DMS79 treated with DMSO at 0.1 percent for 48 hours (cell line): ENCODE measurements at regions not wholly inside any gene's neighbourhood (a gene's known extent, or its start where the extent isn't known, plus 50 kb on each side); places are given as distances from the start of the nearest gene placed in this dataset.

Source experiments
- DNase-seq: peaks from one replicate; lab custom pipeline; 2025; lab: John Stamatoyannopoulos, UW

- DNase-seq: no peak
Observed at GRCh38 chr7:91632234-91632940, 248.1 kb downstream of the MTERF1 start.

DNA sequence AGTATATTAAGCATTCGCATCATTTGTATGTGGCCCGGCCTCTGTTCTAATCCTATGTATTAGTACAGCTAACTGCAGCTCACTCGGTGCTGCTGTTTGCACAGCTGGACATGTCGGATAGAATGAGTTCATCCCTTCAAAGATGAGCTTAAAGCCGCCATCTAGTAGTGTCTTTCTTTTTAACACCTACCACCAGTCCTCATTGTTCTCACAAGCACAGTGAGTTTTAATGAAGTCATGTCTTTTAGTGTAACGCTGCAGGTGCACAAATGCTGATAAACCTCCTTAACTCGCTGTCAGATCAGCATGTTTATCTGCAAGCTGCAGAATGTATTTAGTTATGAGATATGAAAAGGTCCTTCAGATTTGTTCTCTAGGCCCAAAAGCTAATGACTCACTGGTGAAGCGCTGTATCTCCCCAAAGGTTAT lies 247.5 kb downstream of the MTERF1 start:
- no peak for DNase-seq

- peak; percentile 94 for DNase-seq
Observed at GRCh38 chr7:91634485-91635177, 245.9 kb downstream of the MTERF1 start.

- no peak for DNase-seq
Observed at GRCh38 chr7:91636129-91636724, 244.3 kb downstream of the MTERF1 start.

- no peak for DNase-seq
Observed at GRCh38 chr7:91636728-91637127, 243.8 kb downstream of the MTERF1 start.

GRCh38 chr7:91644256-91644655 lies 236.2 kb downstream of the MTERF1 start:
- no peak for DNase-seq

GRCh38 chr7:91645542-91645941 lies 235.0 kb downstream of the MTERF1 start:
- DNase-seq: no peak

DNA sequence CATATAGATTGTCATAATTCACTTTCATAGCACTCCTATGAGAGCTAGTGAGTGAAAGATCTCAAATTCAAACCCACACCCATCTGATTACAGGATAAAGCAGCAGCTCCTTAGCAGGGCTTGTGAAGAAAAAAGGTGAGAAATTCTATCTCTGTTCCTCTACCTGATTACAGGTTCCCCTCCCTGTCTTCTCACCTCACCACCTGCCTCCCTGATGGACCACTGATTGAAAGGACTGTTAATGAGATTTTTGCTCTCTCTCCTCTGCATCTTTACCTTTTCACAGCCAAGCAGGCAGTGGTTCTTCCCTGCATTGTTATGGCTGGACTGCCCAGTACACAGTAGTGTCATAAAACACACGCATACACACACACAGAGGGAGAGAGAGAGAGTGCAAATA lies 228.5 kb downstream of the MTERF1 start:
- DNase-seq: no peak

DNA sequence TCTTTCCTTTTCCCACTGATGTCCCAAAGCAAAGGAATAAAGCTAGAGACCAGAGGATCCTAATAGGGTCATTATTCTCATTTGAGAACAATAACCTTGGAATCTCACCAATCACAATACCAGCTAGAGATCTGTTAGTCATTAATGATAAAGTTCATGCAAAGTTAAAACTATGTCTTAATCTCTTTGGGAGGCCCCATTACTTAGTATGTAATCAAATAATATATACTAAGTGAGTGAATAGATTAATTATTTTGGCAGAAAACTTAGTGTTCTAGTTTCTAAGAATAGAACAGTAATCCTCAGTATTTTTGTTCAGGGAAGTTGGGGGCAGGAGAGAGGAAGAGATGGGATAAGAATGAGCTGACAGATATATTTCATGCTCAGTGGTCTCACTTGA lies 227.2 kb downstream of the MTERF1 start:
- no peak for DNase-seq

DNA sequence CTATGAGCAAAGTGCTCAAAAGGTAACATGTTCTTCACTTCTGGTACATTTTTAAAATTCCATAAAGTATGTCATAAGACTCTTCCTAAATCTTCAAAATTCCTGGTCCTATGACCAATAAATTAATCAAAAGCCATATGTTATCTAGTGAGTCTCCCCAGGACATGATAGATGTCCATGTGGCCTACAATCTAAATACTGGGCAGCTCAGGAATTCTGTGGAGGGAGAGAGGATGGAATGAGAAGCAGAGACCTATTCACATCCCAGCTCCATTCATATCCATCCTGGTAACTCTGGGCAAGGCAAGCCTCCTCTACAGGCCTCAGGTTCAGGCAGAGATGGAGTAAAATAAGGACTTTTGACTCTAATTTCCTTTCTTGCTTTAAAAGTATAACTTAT lies 224.8 kb downstream of the MTERF1 start:
- no peak for DNase-seq

DNA sequence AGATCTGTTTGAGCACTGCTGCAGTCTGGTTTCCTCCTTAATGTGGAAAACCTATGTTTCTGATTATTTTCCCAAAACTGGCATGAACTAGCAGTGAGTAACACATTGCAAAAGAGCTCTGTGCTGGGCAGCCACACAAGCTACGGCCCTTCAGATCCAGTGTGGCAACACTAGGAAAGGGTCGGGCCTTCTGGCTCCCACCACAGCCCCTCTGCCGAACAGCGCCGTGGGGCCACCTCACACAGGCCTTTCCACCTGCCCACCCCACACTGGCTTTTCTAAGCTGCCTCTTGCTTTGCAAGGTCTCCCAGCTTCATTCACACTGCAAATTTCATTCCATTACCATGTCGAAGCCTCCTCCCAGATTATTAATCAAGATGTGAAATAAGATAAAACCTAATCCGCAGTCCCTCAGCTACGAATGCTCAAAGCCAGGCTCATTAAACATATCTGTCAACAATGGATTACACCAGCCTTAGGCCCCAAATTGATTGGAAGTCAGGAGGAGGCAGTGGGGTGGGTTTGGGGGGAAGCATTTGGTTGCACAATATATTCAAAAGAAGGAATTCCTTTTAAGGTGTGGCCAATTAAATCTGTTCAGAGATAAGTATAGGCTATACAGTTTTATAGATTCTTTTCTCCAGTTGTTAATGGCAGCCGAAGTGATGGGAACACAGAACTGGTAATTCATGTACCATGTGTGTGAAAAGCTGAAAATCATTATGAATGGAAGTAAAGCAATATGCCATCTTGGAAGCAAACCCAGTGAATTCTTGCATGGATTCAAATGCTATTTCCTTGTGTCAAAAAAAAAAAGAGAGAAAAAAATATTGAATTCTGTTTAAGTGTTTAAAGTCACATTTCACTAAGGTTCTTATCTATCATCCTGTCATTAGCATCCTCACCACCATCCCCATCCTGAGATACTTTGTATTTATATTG lies 223.7 kb downstream of the MTERF1 start:
- DNase-seq: no peak

DNA sequence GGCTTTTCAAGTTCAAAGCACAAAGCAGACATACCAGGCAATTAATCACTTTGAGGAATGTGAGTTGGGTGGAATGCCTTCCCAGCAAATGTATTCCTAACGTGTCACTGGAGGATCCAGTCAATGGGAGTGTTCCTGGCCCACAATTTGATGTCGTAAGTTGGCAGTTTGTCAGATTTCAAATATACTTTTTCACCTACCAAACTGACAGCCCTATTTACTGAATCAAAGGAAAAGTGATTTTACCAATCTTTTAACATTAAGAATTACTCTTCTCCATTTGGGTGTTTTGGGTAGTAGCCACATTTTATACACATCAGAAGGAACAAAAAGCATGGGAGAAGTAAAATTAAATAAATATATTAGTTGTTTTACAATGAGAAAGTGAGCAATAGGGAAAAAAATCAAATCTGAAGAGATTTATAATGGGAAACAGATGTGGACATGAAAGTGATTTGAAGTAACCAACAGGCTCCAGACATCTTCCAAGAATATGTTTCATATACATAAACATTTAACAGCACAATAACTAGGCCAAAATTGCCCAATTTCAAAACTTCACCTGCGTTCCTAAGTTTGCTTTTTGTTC lies 222.9 kb downstream of the MTERF1 start:
- no peak for DNase-seq

DNA sequence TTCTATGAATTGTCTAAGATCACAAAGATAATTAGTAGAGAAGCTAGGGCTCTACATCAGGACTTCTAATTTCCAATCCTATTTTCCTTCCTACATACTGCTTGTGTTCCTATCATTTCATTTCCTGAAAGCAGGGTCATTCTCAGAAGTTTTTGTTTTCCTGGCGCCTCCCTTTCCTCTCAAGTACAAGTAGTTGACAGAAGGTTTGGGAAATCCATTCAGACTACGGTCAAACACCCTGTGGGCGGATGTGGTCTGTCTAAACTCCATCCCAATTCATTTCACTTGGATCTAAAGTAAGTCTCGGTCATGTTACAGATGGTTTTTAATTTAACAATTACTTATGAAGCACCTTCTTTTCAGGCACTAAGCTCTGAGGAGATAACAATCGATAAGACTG lies 221.4 kb downstream of the MTERF1 start:
- no peak for DNase-seq

DNA sequence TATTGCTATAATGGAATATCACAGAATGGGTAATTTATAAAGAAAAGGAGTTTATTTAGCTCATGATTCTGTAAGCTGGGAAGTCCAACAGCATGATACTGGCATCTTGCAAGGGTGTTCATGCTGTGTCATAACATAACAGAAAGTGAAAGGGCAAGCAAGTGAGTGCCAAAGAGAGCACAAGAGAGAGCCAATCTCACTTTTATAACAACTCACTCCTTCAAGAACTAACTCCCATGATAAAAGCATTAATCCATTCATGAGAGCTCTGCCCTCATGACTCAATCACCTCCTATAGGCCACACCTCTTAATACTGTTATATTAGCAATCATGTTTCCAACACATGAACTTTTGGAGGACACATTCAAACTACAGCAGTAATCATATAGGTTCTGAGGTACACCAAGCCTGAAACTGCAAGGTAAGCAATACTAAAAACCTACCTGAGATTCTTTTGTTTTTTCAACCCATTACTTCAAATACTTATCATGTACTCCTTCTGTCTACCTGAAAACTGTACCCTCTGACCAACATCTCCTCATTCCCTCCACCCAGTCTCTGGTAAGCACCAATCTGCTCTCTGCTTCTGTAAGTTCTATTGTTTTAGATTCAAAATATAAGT lies 219.7 kb downstream of the MTERF1 start:
- DNase-seq: no peak

GRCh38 chr7:91661727-91662126 lies 218.8 kb downstream of the MTERF1 start:
- DNase-seq: no peak

- no peak for DNase-seq
Observed at GRCh38 chr7:91668217-91668616, 212.3 kb downstream of the MTERF1 start.

- DNase-seq: no peak
Observed at GRCh38 chr7:91671245-91671644, 209.3 kb downstream of the MTERF1 start.

DNA sequence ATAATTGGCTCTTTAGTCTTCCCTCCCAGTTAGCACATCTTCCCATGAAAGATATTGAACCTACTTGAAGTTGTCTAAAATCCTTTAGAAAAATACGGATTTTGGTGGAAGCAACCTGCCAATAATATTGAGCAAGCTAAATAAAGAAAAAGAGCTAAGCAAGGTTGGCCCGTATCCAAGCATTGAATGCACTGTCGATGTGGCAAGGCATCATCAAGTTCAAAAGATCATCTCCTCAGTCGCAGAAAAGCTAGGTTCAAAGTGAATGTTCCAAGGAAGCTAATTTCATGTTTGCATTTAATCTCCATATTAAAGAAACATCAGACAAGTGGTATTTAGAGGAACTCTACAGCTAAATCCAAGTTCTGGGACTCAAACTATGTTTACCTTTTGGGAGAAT lies 206.0 kb downstream of the MTERF1 start:
- DNase-seq: no peak

DNA sequence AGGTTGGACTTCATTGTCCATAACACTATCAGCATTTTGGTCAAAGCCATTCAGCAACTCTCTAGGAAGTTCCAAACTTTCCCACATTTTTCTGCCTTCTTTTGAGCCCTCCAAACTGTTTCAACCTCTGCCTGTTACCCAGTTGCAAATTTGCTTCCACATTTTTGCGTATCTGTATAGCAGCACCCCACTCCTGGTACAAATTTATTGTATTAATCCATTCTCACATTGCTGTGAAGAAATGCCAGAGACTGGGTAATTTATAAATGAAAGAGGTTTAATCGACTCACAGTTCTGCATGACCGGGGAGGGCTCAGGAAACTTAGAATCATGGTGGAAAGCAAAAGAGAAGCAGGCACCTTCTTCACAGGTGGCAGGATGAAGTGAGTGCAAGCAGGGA lies 198.8 kb downstream of the MTERF1 start:
- DNase-seq: no peak

DNA sequence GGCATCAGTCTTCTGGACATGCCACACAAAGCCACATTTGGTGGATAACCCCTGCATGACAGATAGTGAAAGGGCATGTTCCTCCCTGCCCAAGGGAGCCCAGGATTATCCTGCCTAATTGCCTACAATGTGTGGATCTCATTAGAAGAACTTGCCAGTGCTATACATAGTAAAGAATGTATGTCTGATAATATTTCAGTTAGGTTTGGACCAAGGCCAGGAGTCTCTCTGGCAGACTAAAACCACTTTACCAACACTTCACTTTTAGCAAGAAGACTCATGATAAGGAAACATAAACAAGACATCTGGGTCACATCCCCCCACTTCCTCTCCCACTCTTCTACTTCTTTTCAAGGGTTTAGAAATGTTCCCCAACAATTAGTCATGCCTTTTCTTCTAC lies 196.7 kb downstream of the MTERF1 start:
- DNase-seq: peak; percentile 58

- no peak for DNase-seq
Observed at GRCh38 chr7:91685544-91685943, 195.0 kb downstream of the MTERF1 start.
